IMR-90 (cell line): ENCODE measurements at regions not wholly inside any gene's neighbourhood (a gene's known extent, or its start where the extent isn't known, plus 50 kb on each side); places are given as distances from the start of the nearest gene placed in this dataset.

ENCODE experiments used
- ATAC-seq: fragments of 200-7000 bp; cut with Tn5 transposase; 2 replicates; pipeline ENCODE4 v1.9.1; 2020; ENCODE audit warnings: low read depth, mild to moderate bottlenecking, moderate library complexity
- BruUV-seq: library from RNA; stranded (reverse); fragments of 400-500 nt; replicated peaks from 2 replicates; lab custom pipeline; 2021; lab: Mats Ljungman, UMichigan
- CTCF ChIA-PET: fragments of 300-600 bp; formaldehyde crosslinking; extraction: SDS; loops from one replicate; lab custom pipeline; 2021; ENCODE audit warnings: antibody characterized with exemption; lab: Yijun Ruan, JAX
- POLR2A ChIA-PET: fragments of 300-600 bp; sonication (Branson Sonifier 250); formaldehyde crosslinking; loops from one replicate; lab custom pipeline; 2022; ENCODE audit warnings: antibody characterized with exemption; ENCODE audit not compliant: unreplicated experiment; lab: Charles Lee
- DNase-seq: peaks from one replicate; pipeline ENCODE4 v3.0.0; 2013
- H2AFZ ChIP-seq: replicated peaks from 2 replicates; pipeline ENCODE3; 2013; ENCODE audit warnings: low read length, mild to moderate bottlenecking; ENCODE audit not compliant: poor library complexity
- H2AK5ac ChIP-seq: 2 replicates; pipeline ENCODE4 v1.6.1; 2013; ENCODE audit warnings: low read depth, low read length, inconsistent platforms
- H2AK9ac ChIP-seq: replicated peaks from 2 replicates; pipeline ENCODE3; 2013; ENCODE audit warnings: mild to moderate bottlenecking, low read depth, low read length, moderate library complexity; ENCODE audit not compliant: poor library complexity
- H2BK120ac ChIP-seq: 2 replicates; pipeline ENCODE4 v1.6.1; 2013; ENCODE audit warnings: low read depth, low read length, inconsistent platforms
- H2BK15ac ChIP-seq: 3 replicates; pipeline ENCODE4 v1.6.1; 2013; ENCODE audit warnings: low read depth, low read length, inconsistent platforms
- H2BK20ac ChIP-seq: 2 replicates; pipeline ENCODE4 v1.6.1; 2013; ENCODE audit warnings: low read depth, mild to moderate bottlenecking, inconsistent platforms, low read length, moderate library complexity
- H2BK5ac ChIP-seq: 2 replicates; pipeline ENCODE4 v1.6.1; 2013; ENCODE audit warnings: mild to moderate bottlenecking, low read depth, low read length, inconsistent platforms; ENCODE audit not compliant: poor library complexity, severe bottlenecking
- H3K14ac ChIP-seq: replicated peaks from 2 replicates; pipeline ENCODE4 v1.6.1; 2013; ENCODE audit warnings: low read depth, low read length, inconsistent platforms
- H3K18ac ChIP-seq: 2 replicates; pipeline ENCODE4 v1.6.1; 2013; ENCODE audit warnings: low read depth, low read length, control low read depth
- H3K23ac ChIP-seq: 2 replicates; pipeline ENCODE4 v1.6.1; 2013; ENCODE audit warnings: low read depth, low read length, inconsistent platforms
- H3K27ac ChIP-seq: 2 replicates; pipeline ENCODE4 v1.5.1; 2013; ENCODE audit warnings: mild to moderate bottlenecking, control low read depth, low read length; ENCODE audit not compliant: insufficient read depth
- H3K27me3 ChIP-seq: 2 replicates; pipeline ENCODE4 v1.6.1; 2013; ENCODE audit warnings: low read length; ENCODE audit not compliant: control insufficient read depth, insufficient read depth
- H3K36me3 ChIP-seq: 2 replicates; pipeline ENCODE4 v1.6.1; 2013; ENCODE audit warnings: low read length, mixed read lengths; ENCODE audit not compliant: control insufficient read depth, insufficient read depth
- H3K4ac ChIP-seq: 2 replicates; pipeline ENCODE4 v1.6.1; 2013; ENCODE audit warnings: low read depth, low read length, inconsistent platforms
- H3K4me1 ChIP-seq: 2 replicates; pipeline ENCODE4 v1.6.1; 2013; ENCODE audit warnings: low read length, mixed read lengths; ENCODE audit not compliant: control insufficient read depth, insufficient read depth
- H3K4me2 ChIP-seq: 2 replicates; pipeline ENCODE4 v1.6.1; 2013; ENCODE audit warnings: low read depth, mild to moderate bottlenecking, control low read depth, low read length, moderate library complexity
- H3K4me3 ChIP-seq: 2 replicates; pipeline ENCODE4 v1.5.1; 2013; ENCODE audit warnings: low read depth, mild to moderate bottlenecking, control low read depth, low read length, moderate library complexity; ENCODE audit not compliant: insufficient read depth
- H3K56ac ChIP-seq: 2 replicates; pipeline ENCODE4 v1.6.1; 2013; ENCODE audit warnings: low read length, inconsistent platforms; ENCODE audit not compliant: insufficient read depth; ENCODE audit errors: extremely low read depth
- H3K79me1 ChIP-seq, 2 experiments: 2 replicates each; pipeline ENCODE4 v1.6.1; 2013; ENCODE audit warnings: low read length in 2 of 2, inconsistent platforms in 1 of 2, low read depth in 1 of 2
- H3K9ac ChIP-seq: 2 replicates; pipeline ENCODE4 v1.6.1; 2013; ENCODE audit warnings: low read depth, low read length, control low read depth
- H3K9me1 ChIP-seq: 2 replicates; pipeline ENCODE4 v1.6.1; 2013; ENCODE audit warnings: low read length, inconsistent platforms; ENCODE audit not compliant: insufficient read depth
- H3K9me3 ChIP-seq: 2 replicates; pipeline ENCODE4 v1.6.1; 2013; ENCODE audit warnings: low read length; ENCODE audit not compliant: control insufficient read depth, insufficient read depth
- H4K20me1 ChIP-seq: 2 replicates; pipeline ENCODE4 v1.6.1; 2013; ENCODE audit warnings: low read length, inconsistent platforms; ENCODE audit not compliant: insufficient read depth
- H4K5ac ChIP-seq: 2 replicates; pipeline ENCODE4 v1.6.1; 2013; ENCODE audit warnings: mild to moderate bottlenecking, low read depth, low read length, control low read depth
- H4K8ac ChIP-seq, 2 experiments: 2 replicates each; pipeline ENCODE4 v1.6.1; 2013; ENCODE audit warnings: low read depth in 2 of 2, low read length in 2 of 2, control low read depth in 1 of 2, inconsistent platforms in 1 of 2
- H4K91ac ChIP-seq: 2 replicates; pipeline ENCODE4 v1.6.1; 2013; ENCODE audit warnings: low read depth, low read length, inconsistent platforms; ENCODE audit not compliant: insufficient read depth
- BHLHE40 ChIP-seq: fragments of 150-350 bp; IDR thresholded peaks from 2 replicates; pipeline ENCODE4 v1.6.1; 2016; ENCODE audit warnings: mild to moderate bottlenecking, low read depth, low read length
- CHD1 ChIP-seq: IDR thresholded peaks from 2 replicates; pipeline ENCODE4 v1.6.1; 2012; ENCODE audit warnings: low read depth, low read length, improper control_type of control experiment
- CTCF ChIP-seq: conservative IDR thresholded peaks from 2 replicates; pipeline ENCODE4 v1.5.1; 2012; ENCODE audit warnings: mild to moderate bottlenecking, low read depth, low read length, improper control_type of control experiment
- ELK1 ChIP-seq: fragments of 150-350 bp; IDR thresholded peaks from 2 replicates; pipeline ENCODE4 v1.6.1; 2016; ENCODE audit warnings: low read depth, mild to moderate bottlenecking, low read length, moderate library complexity, borderline replicate concordance
- MAFK ChIP-seq: IDR thresholded peaks from 2 replicates; pipeline ENCODE4 v1.6.1; 2012; ENCODE audit warnings: low read depth, low read length, improper control_type of control experiment
- MAZ ChIP-seq: IDR thresholded peaks from 2 replicates; pipeline ENCODE4 v1.6.1; 2012; ENCODE audit warnings: low read depth, mild to moderate bottlenecking, low read length, improper control_type of control experiment, moderate library complexity, borderline replicate concordance
- POLR2A ChIP-seq: IDR thresholded peaks from 2 replicates; pipeline ENCODE4 v1.6.1; 2012; ENCODE audit warnings: mild to moderate bottlenecking, low read depth, low read length
- WGBS, 2 experiments: methylation state at CpG; one replicate each; pipeline versions ENCODE4 v1.1.5 to v1.1.7; 2013; ENCODE audit warnings: missing lambda C conversion rate in 2 of 2; ENCODE audit not compliant: insufficient read length in 1 of 2; ENCODE audit errors: extremely low coverage in 2 of 2; 5-methylcytosine and 5-hydroxymethylcytosine counted together
- dilution Hi-C: fragments of 300-500 bp; cut with HindIII; formaldehyde crosslinking; loops from one replicate; pipeline ENCODE4 v1.14.3; 2018; ENCODE audit warnings: low sequenced_read_pairs; ENCODE audit not compliant: unreplicated experiment
- in situ Hi-C: fragments of 300-500 bp; cut with MboI; formaldehyde crosslinking; loops from 3 replicates; pipeline ENCODE4 v1.14.3; 2019; ENCODE audit warnings: low sequenced_read_pairs, inconsistent platforms, mixed read lengths
- intact Hi-C: fragments of 100-400 bp; cut with micrococcal nuclease; formaldehyde crosslinking; loops from 2 replicates; pipeline ENCODE4 v1.10.0; 2022
- TF ChIP-seq, protein P1 (sequence below): fragments of 150-350 bp; IDR thresholded peaks from 2 replicates; pipeline ENCODE4 v1.6.1; 2017; ENCODE audit warnings: mild to moderate bottlenecking, antibody characterized with exemption, low read length, low read depth

- no peak overlapping the region for H4K5ac ChIP-seq
- H3K4me1 ChIP-seq, result no peaks in the 10 kb centered on the region
- H3K36me3 ChIP-seq, result no peaks in the 10 kb centered on the region
- TF ChIP-seq POLR2A (no peak), MAFK (no peak), BHLHE40 (no peak), CHD1 (no peak), CTCF (no peak), MAZ (no peak), ELK1 (no peak)
- TF ChIP-seq, protein P1, sequence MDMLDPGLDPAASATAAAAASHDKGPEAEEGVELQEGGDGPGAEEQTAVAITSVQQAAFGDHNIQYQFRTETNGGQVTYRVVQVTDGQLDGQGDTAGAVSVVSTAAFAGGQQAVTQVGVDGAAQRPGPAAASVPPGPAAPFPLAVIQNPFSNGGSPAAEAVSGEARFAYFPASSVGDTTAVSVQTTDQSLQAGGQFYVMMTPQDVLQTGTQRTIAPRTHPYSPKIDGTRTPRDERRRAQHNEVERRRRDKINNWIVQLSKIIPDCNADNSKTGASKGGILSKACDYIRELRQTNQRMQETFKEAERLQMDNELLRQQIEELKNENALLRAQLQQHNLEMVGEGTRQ, result no peak
- H2BK120ac ChIP-seq, result no peak overlapping the region
- no peaks in the 10 kb centered on the region for H3K9me3 ChIP-seq
- H3K14ac ChIP-seq, result no peak overlapping the region
- no peak overlapping the region for H3K23ac ChIP-seq
- no peaks in the 10 kb centered on the region for H4K20me1 ChIP-seq
- no peak overlapping the region for H3K18ac ChIP-seq
- no peak overlapping the region for H2BK20ac ChIP-seq
- H3K79me1 ChIP-seq, result no peaks in the 10 kb centered on the region
- no TSS peak for BruUV-seq
- no peak overlapping the region for H3K4me2 ChIP-seq
- H3K56ac ChIP-seq, result no peak overlapping the region
- in situ Hi-C loops (no loop called here), dilution Hi-C loops (no loop called here), intact Hi-C loops (no loop called here)
- H3K4me3 ChIP-seq, result no peak overlapping the region
- no peak overlapping the region for H3K9ac ChIP-seq
- no peak for ATAC-seq
- H2AK5ac ChIP-seq, result no peak overlapping the region
- H3K9me1 ChIP-seq, result no peaks in the 10 kb centered on the region
- H4K91ac ChIP-seq, result no peak overlapping the region
- H3K27me3 ChIP-seq, result no peaks in the 10 kb centered on the region
- 20% methylated on average over 1 of the region's 8 CpGs; no CpG with 5 or more reads in 1 of the 2 experiments for WGBS, 2 experiments
- no peak overlapping the region for H2AK9ac ChIP-seq
- CTCF ChIA-PET, result no interaction called here
- H2BK5ac ChIP-seq, result no peak overlapping the region
- POLR2A ChIA-PET, result no interaction called here
- no peak overlapping the region for H4K8ac ChIP-seq
- no peak for DNase-seq
- H3K27ac ChIP-seq, result no peak overlapping the region
- no peak overlapping the region for H3K4ac ChIP-seq
- no peak overlapping the region for H2AFZ ChIP-seq
- H2BK15ac ChIP-seq, result no peak overlapping the region
Measured at GRCh38 chr2:75920859-75921551, 210.3 kb upstream of the GCFC2 start.
